Endometrium (tissue), 2 donors: ENCODE measurements at regions not wholly inside any gene's neighbourhood (a gene's known extent, or its start where the extent isn't known, plus 50 kb on each side); places are given as distances from the start of the nearest gene placed in this dataset.
"Not testable (repeated sequence)": the region's sequence is repeated elsewhere in the genome, so short reads cannot be mapped to it uniquely, and the experiment has no call there.

Experiments
- FAIRE-seq: peaks from 2 replicates; lab custom pipeline; 2012; peaks lifted over from hg19 to GRCh38; lab: Jason Lieb, UNC
- donor health status: control.
- donor health status: control.

DNA sequence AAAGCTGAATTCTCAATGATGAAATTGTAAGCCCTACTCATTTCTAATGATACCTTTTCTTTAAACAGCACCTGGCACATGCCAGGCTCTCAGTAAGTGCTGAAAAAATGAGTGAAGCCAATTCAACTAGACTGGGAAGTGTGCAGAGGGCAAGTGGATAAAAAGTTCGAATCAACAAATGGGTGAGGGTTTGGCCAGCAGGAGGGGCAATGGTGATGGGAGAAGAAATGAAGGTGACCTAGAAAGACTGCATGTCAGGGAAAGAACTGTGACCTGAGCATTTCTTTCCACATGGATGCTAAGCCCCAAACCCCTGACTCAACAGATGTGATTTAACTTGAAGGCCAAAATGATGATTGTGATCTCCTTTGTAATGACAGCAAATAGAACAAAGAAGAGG is 54.6 kb downstream of the DKK1 start:
- FAIRE-seq = no peak

DNA sequence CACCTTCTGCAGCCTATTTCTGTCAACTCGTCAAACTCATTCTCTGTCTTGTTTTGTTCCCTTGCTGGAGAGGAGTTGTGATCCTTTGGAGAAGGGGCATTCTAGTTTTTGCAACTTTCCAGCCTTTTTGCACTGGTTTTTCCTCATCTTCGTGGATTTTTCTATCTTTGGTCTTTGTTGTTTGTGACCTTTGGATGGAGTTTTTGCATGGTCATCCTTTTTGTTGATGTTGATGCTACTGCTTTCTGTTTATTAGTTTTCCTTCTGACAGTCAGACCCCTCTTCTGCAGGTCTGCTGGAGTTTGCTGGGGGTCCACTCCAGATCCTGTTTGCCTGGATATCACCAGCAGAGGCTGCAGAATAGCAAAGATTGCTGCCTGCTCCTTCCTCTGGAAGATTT is 60.1 kb downstream of the DKK1 start:
- not testable (repeated sequence) for FAIRE-seq

DNA sequence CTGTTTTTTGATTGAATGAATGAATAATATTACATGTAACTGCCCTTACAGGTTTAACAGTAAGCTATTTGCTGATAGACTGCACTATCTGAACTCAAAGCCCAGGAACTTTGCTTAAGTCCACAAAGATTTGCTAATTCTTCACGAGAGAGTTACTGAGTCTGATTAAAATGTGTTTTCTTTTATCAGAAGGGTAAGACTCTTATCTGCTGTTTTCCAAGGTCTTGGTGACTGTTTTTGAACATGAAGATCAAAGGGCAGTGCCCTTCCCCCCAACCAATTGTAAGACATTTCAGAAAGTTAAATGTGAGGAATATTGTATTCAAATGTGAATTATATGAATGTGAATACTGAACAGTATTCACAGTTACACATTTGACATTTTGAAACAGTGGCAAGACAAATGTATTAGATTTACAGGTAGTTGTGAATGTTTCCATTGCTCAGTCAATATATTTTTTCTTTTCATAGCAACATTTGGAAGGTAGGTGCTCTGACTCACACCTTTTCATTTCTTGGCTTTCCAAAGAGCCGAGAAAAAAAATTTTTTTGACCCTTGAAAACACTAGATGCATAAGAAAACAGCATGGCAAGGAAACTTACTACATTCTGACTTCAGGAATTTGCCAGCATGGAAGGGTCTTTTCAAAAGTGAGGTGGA is 62.7 kb downstream of the DKK1 start:
- FAIRE-seq = no peak

DNA sequence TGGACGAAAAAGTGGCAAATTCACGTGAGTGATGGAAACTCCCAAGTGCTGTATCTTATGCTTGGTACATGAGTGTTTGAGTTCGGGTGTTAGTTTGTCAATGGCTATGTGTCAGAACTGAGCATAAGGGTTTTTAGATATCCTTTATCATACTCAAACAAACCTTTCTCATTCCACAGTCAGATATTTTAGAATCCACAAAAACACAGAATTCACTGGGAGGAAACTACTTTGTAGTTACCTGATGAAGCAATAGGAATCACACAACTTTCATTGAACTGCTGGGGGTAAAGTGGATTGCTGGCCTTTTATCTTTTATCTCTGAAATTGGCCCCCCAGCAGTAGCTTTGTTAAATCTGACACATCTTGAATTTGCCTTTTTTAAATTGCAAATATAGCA is 64.0 kb downstream of the DKK1 start:
- no peak for FAIRE-seq

DNA sequence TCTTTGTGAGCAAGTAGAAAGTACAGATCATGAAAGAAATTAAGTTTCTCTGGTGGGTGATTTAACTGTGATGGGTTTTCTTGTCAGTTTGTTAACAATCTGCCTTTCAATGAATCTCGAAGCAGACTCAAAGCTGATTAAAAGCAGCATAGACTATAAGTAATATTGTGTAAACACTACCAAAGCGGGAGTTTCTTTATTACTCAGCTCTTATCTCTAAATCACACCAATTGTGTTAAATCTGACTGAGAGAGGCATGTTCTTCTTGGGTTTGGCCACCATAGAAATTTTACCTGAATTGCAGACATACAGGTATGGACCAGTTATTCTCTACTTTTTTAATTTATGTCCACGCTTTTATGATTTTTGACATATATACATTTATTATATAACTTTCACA is 65.2 kb downstream of the DKK1 start:
- no peak for FAIRE-seq

DNA sequence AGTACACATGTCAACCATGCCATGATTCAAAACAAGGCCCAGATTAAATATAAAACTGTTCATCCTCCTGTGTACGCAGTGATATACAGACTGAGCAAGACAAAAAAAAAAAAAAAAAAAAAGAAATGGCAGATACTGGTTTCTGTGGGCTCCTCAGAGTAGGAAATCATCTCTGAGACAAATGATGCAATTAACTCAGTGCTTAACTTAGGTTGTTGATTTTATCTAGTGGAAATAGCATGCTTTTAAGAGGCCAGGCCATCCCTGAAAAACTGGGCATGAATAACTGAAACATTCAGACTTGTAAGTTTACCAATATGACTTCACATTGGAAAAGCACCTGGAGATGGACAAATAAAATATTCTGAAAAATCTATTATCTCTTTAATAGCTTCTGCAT is 69.0 kb downstream of the DKK1 start:
- FAIRE-seq = no peak

DNA sequence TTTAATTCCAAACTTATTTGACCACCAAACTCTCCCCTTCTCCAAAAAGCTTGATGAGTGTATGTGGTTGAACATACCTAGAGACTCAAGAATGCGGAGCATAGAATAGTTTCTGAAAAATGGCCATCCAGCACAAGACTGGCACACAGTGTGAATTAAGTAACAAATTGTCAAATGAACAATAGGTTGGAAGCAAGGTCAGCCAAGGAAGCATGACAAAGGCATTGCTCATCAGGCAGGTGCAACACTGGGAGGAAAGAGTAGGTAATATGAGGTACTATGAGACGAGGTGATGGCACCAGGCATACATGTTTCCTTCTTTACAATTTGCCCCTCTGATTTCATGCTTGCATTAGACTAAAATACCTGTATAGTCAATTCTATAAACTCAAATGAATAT is 73.7 kb downstream of the DKK1 start:
- no peak for FAIRE-seq

DNA sequence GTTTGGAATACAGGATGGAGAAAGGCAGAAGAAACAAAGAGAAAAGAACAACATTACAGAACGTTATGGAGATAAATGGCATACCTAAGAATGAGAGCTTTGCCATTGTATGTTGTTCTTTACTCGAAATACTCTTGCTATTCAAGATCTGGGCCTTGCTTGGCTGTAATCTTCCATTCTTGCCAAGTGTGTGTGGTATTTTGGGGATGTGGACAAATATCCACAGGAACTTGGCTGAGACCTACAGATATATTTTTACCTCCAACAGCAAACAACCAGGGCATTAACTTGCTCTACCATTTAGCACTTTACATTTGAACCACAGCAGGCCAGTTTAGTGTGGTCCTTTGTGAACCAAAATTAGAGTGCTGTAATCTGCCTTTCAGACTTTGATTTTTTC is 76.3 kb downstream of the DKK1 start:
- no peak for FAIRE-seq

DNA sequence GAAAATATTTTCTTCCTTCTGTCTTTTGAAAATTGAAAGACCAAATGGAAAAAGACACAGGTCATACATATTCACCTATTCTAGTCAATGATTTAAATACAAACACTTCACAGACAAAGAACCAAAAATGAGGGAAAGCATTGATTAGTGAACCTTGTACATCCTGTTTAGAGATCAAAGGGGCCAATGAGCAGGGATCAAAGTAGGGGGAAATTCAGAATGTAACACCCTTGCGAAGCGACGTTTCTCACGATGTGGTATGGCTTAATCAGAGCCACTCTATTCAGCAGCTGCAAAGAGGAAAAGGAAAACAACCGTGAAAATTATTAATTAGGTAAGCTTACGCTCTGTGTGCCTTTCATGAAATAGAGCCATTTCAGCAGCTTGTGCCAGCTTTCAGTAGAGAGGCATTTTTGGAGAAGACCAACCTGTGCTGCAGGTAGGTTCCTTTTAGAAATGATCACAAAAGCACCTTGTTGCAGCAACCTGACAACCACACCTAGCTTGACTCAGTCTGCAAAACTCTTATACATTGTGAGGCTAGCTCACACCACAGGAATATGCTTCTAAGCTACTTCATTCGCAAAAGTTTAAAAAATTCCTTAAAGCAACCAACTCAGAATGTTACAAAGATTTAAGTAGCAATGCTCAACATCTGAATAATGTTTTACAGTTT is 78.0 kb downstream of the DKK1 start:
- no peak for FAIRE-seq

DNA sequence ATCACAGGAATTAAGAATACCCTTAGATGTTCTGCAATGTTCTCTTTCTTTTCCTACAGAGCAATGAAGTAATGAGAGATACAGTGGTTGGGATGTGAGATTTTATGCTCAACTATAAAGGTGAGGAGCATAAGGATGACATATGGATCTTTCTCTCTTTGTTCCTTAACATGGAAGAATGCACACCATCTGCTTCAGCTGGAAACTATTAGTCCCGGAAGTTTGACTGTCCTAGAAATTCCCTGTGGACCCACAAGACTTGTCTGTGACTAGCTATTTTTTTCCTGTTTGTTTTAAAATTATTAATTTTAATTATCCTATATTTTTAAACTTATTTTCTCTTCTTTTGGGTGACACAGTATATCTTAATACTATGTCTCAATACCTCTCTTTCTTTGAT is 80.2 kb downstream of the DKK1 start:
- no peak for FAIRE-seq

DNA sequence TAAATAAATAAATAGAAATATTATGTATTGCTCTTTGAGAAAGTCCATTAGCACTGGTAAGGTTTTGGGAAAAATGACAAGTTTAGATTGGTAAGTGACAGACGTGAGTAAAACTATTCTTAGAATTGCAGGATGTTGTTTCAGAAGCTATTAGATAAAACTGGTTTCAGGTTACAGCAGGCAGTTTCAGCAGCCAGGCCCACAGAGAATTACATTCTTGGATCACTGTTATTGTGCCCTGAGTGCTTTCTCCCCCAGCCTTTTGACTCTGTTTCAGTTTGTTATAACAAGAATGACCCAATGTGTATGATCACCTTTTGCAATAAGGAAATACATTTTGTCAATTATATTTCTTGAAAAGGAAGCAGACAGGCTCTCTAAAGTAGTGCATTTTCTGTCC is 86.5 kb downstream of the DKK1 start:
- no peak for FAIRE-seq

DNA sequence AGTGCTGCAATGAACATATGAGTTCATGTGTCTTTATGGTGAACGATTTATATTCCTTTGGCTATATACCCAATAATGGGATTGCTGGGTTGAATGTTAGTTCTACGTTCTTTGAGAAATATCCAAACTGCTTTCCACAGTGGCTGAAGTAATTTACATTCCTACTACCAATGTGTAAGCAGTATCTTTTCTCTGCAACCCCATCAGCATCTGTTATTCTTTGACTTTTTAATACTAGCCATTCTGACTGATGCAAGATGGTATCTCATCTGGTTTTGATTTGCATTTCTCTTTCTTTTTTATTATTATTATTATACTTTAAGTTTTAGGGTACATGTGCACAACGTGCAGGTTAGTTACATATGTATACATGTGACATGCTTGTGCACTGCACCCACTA is 89.7 kb downstream of the DKK1 start:
- not testable (repeated sequence) for FAIRE-seq

DNA sequence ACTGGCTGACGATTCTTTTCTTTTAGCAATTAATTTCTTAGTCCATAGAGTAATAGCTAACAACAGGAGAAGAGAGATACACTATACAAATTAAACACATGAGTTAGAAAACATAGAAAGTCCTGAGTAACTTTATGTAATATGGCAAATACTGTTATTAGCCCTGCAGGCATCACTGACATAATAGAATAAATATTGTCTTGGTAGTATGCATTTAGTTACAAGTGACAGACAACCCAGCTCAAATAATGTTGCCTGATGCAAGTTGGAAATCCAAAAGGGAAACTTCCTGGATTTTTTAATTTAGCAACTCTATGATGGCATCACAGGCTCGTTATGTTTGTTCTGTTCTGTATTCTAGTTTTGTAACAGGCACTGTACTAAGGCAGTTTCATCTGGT is 95.1 kb downstream of the DKK1 start:
- no peak for FAIRE-seq

DNA sequence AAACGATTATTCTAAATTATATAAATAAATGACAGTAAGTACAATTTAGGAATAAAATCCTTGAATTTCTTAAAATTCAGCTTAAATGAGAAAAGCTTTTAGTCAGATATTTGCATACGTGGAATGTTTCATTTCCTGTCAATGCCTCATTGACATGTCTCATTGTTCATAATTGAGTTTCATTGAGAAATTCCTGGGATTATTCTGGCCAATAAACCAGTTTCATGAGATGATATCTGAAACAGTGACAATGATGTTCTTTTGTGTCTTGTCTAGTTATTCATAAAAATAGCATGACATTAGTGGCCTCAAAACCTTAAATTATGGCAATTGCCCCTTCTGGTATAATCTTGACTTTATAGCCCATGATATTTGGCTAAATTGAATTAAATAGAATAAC is 95.8 kb downstream of the DKK1 start:
- no peak for FAIRE-seq

DNA sequence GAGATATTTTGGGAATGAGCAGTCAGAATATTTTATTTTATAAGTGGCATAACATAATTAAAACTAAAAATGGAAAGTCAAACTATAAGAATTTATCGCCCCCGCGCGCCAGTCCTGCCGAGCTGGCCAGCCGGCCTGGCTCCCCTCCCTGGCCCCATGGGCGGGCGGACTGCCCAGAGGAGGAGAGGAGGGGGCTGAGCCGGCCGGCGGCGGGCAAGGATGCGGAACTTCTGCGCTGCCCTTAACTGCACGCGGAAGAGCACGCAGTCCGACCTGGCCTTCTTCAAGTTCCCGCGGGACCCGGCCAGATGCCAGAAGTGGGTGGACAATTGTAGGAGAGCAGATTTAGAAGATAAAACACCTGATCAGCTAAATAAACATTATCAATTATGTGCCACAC is 96.8 kb downstream of the DKK1 start:
- FAIRE-seq = no peak

DNA sequence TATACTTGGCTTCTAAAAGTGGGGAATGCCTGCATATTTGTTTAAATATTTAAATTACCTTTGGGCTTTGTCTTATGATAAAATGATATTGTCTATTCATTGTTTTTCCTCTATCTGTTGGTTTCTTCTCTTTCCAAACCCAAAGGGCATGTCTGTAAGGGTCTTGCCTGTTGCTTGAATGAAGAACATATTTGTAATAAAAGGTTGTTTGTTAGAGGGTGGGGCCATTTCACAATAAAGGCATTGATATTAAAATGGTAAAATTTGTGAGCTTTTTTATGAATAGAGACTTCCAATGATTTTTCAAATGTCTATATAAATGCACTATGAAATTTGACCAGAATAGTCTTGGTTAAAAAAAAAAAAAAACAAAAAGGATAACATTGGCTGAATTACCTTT is 105.2 kb downstream of the DKK1 start:
- no peak for FAIRE-seq

DNA sequence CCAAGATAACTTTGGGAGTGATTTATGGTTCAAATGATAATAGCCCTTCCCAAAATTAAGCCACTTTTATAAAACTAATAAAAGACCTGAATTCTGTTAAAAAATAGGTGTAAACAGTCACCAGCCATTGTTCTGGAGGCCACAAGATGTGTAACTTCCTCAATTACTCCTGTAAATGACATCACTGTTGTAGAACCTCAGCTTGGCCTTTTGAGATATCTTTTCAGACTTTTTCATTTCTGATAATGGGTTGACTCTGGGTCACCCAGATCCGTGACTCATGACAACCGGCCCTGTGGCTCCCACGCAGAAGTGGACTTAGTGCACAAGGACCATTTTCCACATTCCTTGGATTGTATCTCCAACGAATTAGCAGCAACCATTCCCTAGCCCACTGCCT is 106.6 kb downstream of the DKK1 start:
- no peak for FAIRE-seq

DNA sequence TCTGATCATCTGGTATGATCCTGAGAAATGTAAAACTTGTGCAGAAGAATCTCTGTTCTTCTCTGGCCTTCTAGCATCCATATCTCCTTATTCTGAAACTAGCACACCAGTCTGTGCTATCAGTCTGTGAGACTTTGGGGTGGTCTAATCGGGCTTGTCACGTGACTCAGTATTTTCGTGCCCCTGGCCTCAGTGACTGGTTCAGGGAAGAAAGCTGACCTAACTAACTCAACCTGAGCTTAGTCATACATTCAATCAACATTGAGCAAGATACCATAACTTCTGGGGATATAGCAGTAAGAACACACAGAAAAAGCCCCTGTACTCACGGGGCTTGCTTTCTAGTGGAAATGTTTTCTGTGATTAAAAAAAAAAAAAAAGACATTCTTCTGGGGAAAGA is 109.3 kb downstream of the DKK1 start:
- no peak for FAIRE-seq

DNA sequence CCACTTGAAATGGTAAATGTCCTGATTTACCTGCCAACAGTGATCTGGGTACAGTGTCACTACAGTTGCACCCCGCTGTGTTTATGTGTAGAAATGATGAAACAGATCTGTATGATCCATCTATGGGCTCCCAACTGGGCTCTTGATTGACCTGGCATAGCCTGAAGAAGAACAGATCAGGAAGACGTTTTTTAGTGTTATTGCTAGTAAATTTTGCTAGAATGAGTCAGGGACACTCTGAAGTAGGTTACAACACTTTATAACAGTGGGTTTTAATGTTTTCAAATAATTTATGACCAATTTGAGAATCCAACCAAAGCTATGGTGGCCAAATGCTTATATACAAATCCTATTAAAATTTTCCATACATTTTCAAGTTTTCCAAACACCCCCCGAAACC is 110.3 kb downstream of the DKK1 start:
- no peak for FAIRE-seq

DNA sequence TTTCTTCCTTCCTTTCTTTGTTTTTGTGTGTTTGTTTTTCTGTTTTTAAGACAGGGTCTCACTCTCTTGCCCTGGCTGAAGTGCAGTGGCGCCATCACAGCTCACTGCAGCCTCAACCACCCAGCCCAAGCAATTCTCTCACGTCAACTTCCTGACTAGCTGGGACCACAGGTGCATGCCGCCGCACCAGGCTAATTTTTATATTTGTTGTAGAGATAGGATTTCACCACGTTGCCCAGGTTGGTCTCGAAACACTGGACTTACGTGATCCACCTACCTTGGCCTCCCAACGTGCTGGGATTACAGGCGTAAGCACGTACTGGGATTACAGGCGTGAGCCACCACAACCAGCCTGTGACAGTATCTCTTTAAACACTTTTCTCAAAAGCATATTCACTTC is 120.7 kb downstream of the DKK1 start:
- FAIRE-seq = no peak

DNA sequence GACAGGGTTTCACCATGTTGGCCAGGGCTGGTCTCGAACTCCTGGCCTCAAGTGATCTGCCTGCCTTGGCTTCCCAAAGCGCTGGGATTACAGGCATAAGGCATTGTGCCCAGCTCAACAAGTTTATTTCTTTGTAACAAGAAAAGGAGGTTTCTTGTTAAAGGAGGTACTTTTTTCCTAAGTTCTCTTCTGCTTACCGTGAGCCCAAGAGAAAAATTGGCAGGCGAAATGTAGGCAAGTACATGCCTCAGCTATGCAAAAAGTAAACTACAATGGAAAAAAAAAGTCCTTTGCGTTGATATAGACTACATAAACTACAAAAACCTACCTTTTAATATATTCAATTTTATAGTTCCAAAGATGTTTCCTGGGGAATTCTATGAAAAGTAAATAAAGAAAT is 122.6 kb downstream of the DKK1 start:
- no peak for FAIRE-seq

DNA sequence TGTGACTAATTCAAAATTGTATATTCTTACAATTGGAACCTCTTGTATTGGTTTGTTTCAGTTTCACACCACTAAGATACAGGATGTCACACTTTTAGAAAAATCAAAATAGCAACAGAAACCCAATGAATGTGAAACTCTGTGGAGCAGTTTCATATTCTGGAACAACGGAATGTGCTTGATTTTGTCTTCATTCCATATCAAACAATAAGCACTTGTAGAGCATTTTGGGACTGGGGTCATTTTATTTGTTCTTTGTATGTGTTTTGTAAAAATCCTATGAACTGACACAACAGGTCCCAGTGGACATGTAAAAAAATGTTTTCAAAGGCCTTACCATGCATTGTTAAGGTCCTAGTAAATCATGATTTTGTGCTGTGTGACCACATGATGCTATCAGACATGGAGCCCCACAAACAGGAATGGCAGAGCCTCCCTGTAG is 123.1 kb downstream of the DKK1 start:
- no peak for FAIRE-seq

DNA sequence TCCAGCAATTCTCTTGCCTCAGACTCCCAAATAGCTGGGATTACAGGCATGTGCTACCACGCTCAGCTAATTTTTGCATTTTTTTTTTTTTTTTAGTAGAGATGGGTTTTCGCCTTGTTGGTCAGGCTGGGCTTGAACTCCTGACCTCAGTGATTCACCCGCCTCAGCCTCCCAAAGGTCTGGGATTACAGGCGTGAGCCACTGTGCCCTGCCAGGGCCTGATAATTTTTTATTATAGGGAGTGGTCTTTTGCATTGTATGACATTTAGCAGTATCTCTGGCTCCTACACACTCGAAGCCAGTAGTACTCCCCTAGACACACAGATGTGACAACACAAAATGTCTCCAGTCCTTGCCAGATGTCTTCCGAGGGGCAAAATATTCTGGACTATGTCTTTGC is 124.0 kb downstream of the DKK1 start:
- FAIRE-seq = no peak

DNA sequence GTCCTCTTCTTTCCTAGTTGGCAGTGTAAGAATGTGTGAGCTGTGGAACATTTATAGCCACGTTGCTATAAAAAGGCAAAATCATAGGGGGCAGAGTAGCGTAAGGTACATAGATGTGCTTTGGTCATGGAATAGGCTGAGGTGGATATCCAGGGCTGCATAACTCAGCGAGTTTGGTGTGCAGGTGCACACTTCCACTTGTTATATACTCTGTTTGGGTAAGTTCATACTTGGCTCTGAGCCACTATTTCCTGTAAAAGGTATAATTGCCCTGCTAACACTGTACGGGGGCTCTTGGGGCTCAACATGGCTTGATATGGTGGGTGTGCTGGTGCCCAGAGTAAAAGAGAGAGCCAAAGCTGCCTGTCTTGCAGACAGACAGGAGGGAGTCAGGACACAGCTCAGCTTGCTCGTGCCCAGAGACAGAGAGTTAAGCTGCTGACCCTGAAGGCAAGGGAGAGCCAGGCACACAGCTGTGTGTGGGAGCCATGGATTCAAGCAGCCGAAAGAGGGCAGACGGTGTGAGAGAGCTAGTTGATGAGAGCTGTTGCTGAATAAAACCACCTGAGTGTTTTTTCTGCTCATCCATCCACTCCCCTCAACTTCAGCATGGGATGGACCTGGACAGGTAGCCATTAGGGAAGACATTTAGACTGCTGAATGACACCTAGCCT is 126.7 kb downstream of the DKK1 start:
- no peak for FAIRE-seq
